SK-N-DZ (cell line): ENCODE measurements at regions not wholly inside any gene's neighbourhood (a gene's known extent, or its start where the extent isn't known, plus 50 kb on each side); places are given as distances from the start of the nearest gene placed in this dataset.
"Not testable (repeated sequence)": the region's sequence is repeated elsewhere in the genome, so short reads cannot be mapped to it uniquely, and the experiment has no call there.

Experiments
- DNase-seq: peaks from one replicate; pipeline ENCODE4 v3.0.0-alpha.2; 2015; ENCODE audit warnings: low spot score

- no peak for DNase-seq
Measured at GRCh38 chr4:79747252-79747651, 325.8 kb downstream of the ANTXR2 start.

GRCh38 chr4:79743014-79743413 is 330.0 kb downstream of the ANTXR2 start:
- no peak for DNase-seq

DNA sequence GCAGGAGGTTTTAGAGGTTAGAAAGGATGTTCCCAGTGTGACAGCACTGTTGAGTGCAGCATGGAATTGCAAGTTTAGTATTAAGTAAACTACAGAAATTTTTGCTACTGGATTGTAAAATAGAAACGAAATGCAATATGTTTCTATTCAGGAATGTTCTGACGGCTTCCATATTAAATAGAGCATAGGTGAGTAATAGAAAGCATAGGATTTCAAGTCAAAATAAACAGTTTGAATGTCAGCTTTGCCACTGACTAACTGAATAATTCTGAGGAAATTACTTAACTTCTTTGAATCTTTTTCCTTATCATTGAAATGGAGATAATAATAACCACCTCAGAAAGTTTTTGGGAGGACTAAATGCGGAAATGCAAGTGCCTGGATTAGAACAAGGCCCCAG is 331.9 kb upstream of the GK2 start:
- no peak for DNase-seq

GRCh38 chr4:79723507-79723906 is 315.5 kb upstream of the GK2 start:
- DNase-seq: no peak

DNA sequence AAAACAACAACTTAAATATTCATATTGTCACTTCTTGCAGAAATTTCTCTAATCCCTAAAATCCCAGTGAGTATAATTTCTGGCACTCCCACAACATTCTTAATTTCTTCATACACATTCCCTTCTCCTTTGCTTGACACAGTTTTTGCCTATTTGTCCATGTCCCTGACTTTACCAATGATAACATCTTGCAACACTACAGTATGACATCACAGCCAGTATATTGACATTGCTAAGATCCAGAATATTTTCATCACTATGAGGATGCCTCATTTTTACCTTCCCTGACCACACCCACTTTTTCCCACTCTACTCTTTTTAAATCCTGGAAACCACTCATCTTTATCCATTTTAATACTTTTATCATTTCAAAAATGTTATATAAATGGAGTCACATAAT is 292.3 kb upstream of the GK2 start:
- DNase-seq: no peak

DNA sequence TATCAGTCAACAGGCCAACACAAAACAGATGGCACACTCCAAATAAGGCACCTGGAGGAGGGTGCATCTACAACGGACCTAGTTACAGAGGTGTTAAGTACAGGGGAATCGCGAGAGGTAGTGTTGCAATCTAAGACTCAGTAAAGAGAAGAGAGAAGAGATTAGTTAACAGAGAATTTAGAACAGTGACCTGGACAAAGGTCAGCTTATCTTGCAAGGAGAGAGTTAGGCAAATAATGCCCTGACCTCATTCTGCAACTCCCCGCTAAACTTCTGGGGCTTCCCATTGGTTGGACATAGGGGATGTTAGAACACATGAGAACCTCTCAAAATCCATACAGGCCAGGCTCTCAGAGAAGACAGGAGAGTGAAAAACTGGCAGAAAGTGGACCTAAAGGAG is 289.4 kb upstream of the GK2 start:
- no peak for DNase-seq

- DNase-seq: not testable (repeated sequence)
Measured at GRCh38 chr4:79696534-79696933, 288.5 kb upstream of the GK2 start.

DNA sequence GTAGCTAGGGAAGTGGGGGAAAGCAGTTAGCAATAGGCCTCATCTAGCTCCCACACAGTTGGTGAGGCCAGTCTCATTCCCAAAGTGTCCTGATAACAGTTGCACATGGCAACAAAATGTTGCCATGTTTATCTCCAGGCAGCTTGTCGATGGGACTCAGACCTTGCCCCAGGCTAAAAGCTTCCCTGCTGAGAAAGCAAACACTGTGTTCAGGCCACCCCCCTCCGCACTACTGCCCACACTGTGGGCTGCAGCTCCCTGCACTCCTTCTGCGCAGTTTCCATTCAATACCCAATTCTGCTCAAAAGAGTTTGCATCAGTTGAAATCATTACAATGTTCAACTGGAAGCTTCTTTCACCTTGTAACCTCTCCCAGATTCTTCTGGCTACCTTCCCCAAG is 287.8 kb upstream of the GK2 start:
- no peak for DNase-seq

- DNase-seq: no peak
Measured at GRCh38 chr4:79689740-79690139, 281.7 kb upstream of the GK2 start.

- DNase-seq: no peak
Measured at GRCh38 chr4:79688691-79689090, 280.7 kb upstream of the GK2 start.

DNA sequence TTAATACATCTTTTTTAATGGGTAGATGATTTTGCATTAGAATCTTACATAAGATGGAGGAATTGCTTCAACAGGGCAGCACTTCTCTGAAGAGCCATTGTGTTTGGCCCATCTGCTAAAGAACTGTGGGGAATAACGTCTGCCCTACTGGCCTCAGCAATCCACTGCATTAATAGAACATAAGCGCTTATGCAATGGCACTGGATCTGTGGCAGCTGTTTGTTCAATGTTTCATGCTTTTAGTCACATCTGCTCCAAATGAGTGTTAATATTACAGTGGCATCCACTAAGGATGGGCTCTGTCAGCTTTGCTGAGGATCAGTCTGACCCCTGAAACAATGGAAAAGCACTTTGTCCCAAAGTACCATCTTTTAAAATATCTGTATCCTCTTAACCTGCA is 279.0 kb upstream of the GK2 start:
- DNase-seq: no peak

GRCh38 chr4:79685542-79685941 is 277.5 kb upstream of the GK2 start:
- no peak for DNase-seq

- no peak for DNase-seq
Measured at GRCh38 chr4:79684516-79684915, 276.5 kb upstream of the GK2 start.

DNA sequence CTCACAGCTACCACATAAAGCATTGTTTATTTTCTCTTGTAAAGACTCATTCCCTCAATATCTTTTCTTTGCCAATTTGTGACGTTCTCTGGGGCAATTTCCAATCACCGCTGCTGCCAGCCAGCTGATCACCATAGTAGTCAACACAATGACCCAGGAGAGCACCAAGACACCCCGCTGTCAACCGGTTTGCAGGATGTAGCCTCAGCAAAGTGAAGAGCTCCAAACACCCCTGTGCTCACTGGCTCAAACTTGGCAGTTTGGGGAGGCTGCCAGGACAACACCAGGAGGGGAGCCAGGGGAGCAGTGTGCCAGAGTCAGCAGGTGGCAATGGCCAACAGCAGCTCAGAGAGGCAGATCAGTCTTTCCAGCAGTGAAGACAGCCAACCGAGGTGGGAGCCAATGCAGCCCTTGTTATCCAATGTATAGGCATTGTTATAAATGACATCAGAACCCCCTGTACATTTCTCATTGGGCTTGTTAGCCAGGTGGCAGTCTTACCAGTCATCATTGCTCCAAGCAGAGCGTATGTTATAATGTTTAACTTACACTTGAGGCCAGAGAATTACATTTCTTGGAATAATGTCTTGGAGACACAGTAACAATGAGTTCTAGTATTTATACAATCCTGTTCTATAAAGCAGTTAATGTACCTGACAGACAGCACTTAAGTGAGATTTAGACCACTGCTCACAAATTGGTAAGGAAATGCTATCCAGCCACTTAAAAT is 274.9 kb upstream of the GK2 start:
- no peak for DNase-seq

DNA sequence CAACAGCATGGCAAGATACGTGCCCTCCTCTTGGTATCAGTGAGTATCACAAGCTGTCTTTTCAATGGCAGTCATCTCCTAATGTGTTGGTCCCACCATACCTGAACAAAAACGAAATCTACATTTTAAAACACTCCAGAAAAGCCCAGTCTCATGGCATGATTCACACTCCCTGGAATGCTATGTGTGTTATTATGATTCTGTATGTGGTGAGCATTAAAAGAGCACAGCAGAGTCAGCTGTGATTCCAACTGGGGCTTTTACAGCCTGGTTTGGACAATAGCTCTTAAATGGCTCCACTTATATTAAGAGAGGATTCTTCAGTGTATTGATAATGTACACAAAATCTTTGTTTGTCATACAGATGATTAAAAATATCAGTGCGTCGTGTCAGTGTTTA is 274.1 kb upstream of the GK2 start:
- no peak for DNase-seq

- no peak for DNase-seq
Measured at GRCh38 chr4:79679859-79680258, 271.8 kb upstream of the GK2 start.

GRCh38 chr4:79678472-79679202 is 270.6 kb upstream of the GK2 start:
- no peak for DNase-seq

DNA sequence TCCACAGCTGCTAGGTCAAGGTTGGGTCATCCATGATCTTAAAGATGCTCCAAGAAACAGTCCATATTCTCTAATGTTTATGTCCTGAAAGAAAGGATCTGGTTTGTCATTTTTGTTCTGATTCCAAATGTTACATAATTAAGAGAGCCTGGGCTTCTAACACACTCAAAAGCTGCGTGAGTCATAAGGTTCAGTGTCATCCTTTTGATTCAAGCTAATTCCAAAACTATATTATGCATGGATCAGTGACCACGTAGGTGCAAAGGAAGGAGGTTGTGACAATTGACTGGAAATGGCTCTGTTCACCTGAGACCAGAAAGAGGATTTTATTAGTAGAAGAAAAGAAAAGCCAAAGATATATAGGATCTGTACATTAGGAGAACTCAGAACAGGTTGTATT is 268.7 kb upstream of the GK2 start:
- no peak for DNase-seq

DNA sequence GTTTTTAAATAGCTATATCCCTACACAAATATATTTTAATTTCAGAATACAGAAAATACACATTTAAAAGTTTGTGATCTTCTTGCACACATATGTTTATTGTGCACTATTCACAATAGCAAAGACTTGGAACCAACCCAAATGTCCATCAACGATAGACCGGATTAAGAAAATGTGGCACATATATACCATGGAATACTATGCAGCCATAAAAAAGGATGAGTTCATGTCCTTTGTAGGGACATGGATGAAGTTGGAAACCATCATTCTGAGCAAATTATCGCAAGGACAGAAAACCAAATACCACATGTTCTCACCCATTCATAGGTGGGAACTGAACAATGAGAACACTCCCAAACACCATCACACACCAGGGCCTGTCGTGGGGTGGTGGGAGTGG is 266.9 kb upstream of the GK2 start:
- DNase-seq: not testable (repeated sequence)

DNA sequence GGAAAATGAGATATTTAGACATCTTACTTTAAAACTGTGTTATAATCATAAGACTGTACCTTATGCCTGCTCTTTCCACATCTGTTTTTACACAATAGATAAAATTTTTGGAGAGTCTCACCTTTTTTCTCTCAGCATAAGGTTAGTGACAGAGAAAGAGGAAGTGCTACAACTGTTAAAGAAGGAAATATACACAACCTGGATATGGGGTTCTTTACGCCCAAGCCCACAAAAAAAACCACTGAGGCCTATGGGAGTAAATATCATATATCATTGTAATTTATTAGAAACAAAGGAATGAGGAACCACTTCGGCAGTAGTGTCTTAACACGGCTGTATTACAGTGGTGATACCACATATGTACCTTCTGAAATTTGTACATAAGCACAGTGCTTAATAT is 265.9 kb upstream of the GK2 start:
- DNase-seq: no peak

DNA sequence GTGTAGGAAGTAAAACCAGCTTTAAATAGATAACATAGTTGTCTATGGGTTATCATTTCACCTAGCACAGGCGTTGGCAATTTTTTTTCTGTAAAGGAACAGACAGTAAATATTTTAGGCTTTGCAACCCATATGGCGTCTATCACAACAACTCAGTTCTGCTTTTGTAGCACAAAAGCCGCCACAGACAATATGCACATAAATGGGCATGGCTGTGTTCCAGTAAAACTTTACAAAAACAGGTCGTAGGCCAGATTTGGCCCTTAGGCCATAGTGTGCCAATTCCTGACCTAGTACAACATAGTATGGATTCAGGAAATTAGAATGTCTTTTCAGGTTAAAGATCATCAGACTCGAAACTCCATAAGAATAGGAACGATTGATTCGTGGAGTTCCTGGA is 265.3 kb upstream of the GK2 start:
- no peak for DNase-seq

GRCh38 chr4:79666875-79667274 is 258.8 kb upstream of the GK2 start:
- DNase-seq: no peak

DNA sequence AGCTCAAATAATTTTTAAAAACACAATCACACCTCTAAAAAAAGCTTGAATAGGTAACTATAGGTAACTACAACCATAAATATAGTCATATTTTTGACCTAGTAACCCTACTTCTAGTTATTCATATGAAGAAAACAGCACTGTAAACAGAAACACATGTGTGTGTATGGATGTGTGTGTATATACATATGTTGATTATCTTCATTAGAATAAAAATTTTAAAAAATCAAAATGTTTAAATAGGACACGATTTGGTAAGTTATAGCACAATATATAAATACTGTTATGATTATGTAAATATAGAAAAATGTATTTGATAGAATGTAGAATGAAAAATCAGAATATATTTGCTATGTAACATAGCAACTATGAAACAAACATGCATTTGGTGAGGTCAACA is 258.1 kb upstream of the GK2 start:
- DNase-seq: no peak

- no peak for DNase-seq
Measured at GRCh38 chr4:79663865-79664264, 255.8 kb upstream of the GK2 start.
